Ovary (tissue), 3 donors: ENCODE measurements at regions not wholly inside any gene's neighbourhood (a gene's known extent, or its start where the extent isn't known, plus 50 kb on each side); places are given as distances from the start of the nearest gene placed in this dataset.

Experiments used
- CTCF ChIP-seq, 3 donors: fragments of 450-650 bp in 2 of 3; fragments of 200-600 bp in 1 of 3; IDR thresholded peaks; one replicate each; pipeline versions ENCODE4 v1.5.1 to v1.8.0; 2016 to 2022; ENCODE audit warnings: antibody characterized with exemption in 3 of 3, mild to moderate bottlenecking in 1 of 3
- EP300 ChIP-seq: sonication (generic); formaldehyde crosslinking; IDR thresholded peaks from one replicate; pipeline ENCODE4 v1.6.1; 2017; ENCODE audit warnings: antibody characterized with exemption
- POLR2A ChIP-seq: fragments of 450-650 bp; IDR thresholded peaks from one replicate; pipeline ENCODE4 v1.6.1; 2017; ENCODE audit warnings: antibody characterized with exemption, mild to moderate bottlenecking, moderate library complexity
- donor health status: DM: no; HTN: no; CAD: no.

GRCh38 chr11:115897707-115898106, 393.5 kb upstream of the CADM1 start:
- no peak for TF ChIP-seq CTCF (IDR thresholded peaks at IDR 0.05)
- TF ChIP-seq EP300 = no peak
- no peak for TF ChIP-seq POLR2A
